Small intestine (tissue), 7 donors: ENCODE measurements at regions not wholly inside any gene's neighbourhood (a gene's known extent, or its start where the extent isn't known, plus 50 kb on each side); places are given as distances from the start of the nearest gene placed in this dataset.

Source experiments
- DNase-seq, 2 donors: peaks; one replicate each; pipeline versions ENCODE4 v3.0.0 to v3.0.0-alpha.2; 2013
- FAIRE-seq: peaks from 2 replicates; lab custom pipeline; 2012; peaks lifted over from hg19 to GRCh38; lab: Jason Lieb, UNC
- H3K27ac ChIP-seq, 3 donors: one replicate each; pipeline ENCODE4 v1.5.1; 2013; ENCODE audit warnings: low read length in 2 of 3, mild to moderate bottlenecking in 2 of 3, control low read depth in 1 of 3, inconsistent platforms in 1 of 3, low read depth in 1 of 3, moderate library complexity in 1 of 3
- H3K27me3 ChIP-seq, 3 donors: one replicate each; pipeline ENCODE4 v1.6.1; 2013; ENCODE audit warnings: low read length in 3 of 3, inconsistent platforms in 1 of 3; ENCODE audit not compliant: control insufficient read depth in 3 of 3, insufficient read depth in 3 of 3
- H3K36me3 ChIP-seq, 3 donors: one replicate each; pipeline ENCODE4 v1.6.1; 2013; ENCODE audit warnings: low read length in 3 of 3, inconsistent platforms in 1 of 3, low read depth in 1 of 3, mild to moderate bottlenecking in 1 of 3, moderate library complexity in 1 of 3; ENCODE audit not compliant: control insufficient read depth in 3 of 3, insufficient read depth in 2 of 3
- H3K4me1 ChIP-seq, 3 donors: one replicate each; pipeline ENCODE4 v1.6.1; 2013; ENCODE audit warnings: low read length in 2 of 3, inconsistent platforms in 1 of 3, low read depth in 1 of 3, mild to moderate bottlenecking in 1 of 3, moderate library complexity in 1 of 3; ENCODE audit not compliant: control insufficient read depth in 3 of 3, insufficient read depth in 2 of 3
- H3K4me3 ChIP-seq, 3 donors: one replicate each; pipeline ENCODE4 v1.5.1; 2013; ENCODE audit warnings: low read length in 3 of 3, control low read depth in 1 of 3, inconsistent platforms in 1 of 3, low read depth in 1 of 3, mild to moderate bottlenecking in 1 of 3, moderate library complexity in 1 of 3
- H3K9me3 ChIP-seq, 2 donors: one replicate each; pipeline ENCODE4 v1.6.1; 2013; ENCODE audit warnings: low read depth in 1 of 2, low read length in 1 of 2; ENCODE audit not compliant: control insufficient read depth in 2 of 2, insufficient read depth in 1 of 2
- WGBS, 3 donors: extraction: QIAGEN DNeasy Blood & Tissue Kit; methylation state at CpG; one replicate each; pipeline ENCODE4 v1.1.7; 2013; 5-methylcytosine and 5-hydroxymethylcytosine counted together
- donor health status: healthy with polysubstance abuse.
- donor health status: control.
- donor health status: control.
- donor health status: Bipolar disorder and iron deficiency.
- donor health status: healthy.

DNA sequence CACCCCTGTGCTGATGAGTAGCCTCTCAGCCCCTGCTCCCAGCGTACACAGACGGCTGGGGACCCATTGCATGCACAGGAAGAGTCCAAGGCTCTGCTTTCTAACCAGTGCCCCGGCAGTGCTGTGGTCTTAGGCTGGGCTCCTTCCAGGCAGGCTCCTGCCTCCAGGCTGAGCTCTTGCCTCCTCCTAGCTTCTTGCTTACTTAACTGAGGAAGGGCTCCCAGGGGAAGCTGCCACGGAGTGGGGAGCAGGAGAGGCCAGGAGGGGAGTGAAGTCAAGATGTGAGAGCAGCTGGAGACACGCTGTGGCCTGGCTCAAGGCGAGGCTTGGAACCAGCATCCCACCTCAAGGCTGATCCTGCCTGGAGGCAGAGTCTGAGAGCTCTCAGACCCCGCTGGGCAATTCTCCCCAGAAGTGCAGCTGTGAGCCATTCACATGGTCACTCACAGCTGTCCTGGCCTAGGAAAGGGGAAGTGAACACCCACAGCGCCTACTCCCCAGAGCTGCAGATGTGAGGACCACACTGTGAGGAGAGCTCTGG lies 141.0 kb downstream of the TBXT start:
- no peaks in the 10 kb centered on the region for H3K27me3 ChIP-seq
- H3K9me3 ChIP-seq: no peaks in the 10 kb centered on the region
- no peak overlapping the region for H3K27ac ChIP-seq
- no peak overlapping the region for H3K4me3 ChIP-seq
- H3K4me1 ChIP-seq: no peaks in the 10 kb centered on the region
- DNase-seq (no peak), FAIRE-seq (no peak)
- 62 to 73% (median 67%) methylated on average over 7 to 8 of the region's 8 CpGs for WGBS, 3 donors
- no peaks in the 10 kb centered on the region for H3K36me3 ChIP-seq

DNA sequence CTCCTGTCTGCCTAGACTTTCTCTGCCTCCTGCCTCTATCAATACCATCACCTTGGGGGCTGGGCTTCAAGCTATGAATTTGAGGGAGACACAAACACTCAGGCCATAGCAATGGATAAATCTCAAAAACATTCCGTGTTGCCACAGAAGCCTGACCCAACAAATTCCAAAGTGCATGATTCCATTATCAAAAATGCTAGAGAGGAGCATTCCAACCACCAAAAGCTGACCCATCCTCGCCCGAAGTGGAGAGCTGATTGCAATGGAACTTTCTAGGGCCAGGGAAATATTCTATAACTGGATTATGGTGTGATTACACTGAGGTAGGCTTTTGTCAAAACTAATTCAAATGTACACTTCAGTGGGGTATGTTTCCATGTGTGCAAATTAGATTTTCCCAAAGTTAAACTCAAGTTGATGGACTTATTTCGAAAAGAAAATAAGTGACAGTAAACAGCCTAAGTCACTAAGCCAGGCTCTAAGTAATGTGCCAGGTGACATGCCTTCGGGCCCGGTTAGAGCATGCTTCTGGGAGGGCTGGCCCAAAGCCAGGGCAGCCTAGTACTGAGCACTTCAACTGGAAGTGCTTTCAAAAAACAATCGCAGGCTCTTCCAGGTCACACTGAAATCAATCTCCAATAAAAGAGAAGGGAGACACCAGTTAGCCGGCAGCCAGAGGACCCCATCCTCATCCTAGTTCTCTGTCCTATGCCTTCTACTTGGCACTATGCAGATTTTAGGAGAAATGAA lies 142.3 kb downstream of the TBXT start:
- no peaks in the 10 kb centered on the region for H3K36me3 ChIP-seq
- FAIRE-seq (no peak), DNase-seq (no peak)
- no peaks in the 10 kb centered on the region for H3K9me3 ChIP-seq
- no peaks in the 10 kb centered on the region for H3K27me3 ChIP-seq
- H3K4me3 ChIP-seq: no peak overlapping the region
- 58 to 65% (median 59%) methylated on average over 8 of the region's 8 CpGs for WGBS, 3 donors
- no peaks in the 10 kb centered on the region for H3K4me1 ChIP-seq
- no peak overlapping the region for H3K27ac ChIP-seq

DNA sequence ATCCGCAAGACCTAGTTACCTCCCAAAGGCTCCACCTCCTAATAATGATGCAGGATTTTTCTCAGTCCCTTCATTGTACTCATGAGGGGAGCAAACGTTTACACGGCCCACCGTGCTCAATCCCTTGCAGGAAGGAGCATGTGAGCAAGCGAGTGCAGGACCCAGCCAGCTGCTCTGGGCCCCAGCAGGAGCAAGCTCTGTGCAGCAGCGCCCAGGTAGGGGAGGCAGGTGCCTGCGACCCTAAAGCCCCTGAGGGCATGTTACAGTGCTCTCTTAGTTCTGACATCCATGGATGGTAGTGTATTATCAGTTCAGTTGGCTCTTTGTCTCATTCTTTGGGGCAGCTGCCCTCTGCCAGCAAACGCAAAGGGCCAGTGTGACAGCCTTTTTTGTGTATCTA lies 143.4 kb downstream of the TBXT start:
- H3K9me3 ChIP-seq: no peaks in the 10 kb centered on the region
- DNase-seq (no peak), FAIRE-seq (no peak)
- no peak overlapping the region for H3K27ac ChIP-seq
- no peaks in the 10 kb centered on the region for H3K36me3 ChIP-seq
- WGBS, 3 donors: 89 to 92% (median 91%) methylated on average over 8 of the region's 8 CpGs
- no peaks in the 10 kb centered on the region for H3K27me3 ChIP-seq
- no peak overlapping the region for H3K4me3 ChIP-seq
- H3K4me1 ChIP-seq: no peaks in the 10 kb centered on the region

DNA sequence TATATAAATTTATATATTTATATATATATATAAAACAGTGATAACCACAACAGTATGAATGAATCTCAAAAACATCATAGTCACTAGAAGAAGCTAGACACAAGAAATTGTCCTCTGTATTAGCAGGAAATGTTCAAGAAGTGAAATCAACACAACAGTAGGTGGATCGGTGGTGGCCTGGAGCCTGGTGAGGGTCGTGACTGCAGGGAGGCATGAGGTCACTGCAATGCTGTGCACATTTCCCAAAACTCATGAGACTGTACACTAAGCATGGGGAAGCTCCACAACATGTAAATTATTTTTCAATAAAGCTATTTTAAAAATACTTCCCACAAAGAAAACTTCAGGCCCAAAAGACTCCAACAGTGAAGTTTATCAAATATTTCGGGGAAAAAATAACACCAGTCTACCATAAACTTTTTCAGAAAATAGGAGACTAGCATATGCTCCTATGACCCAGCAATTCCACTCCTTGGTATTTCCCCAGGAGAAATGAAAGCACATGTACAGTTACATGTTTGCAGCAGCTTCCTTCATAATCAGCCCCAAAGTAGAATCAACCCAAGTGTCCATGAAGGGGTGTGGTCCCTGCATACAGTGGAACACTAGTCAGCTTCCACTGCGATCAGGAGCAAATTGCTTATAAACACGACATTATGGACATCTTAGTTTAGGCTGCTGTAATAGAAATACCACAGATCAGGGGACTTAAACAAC lies 144.2 kb downstream of the TBXT start:
- Histone ChIP-seq H3K4me1 (no peaks in the 10 kb centered on the region), H3K4me3 (no peak overlapping the region), H3K9me3 (no peaks in the 10 kb centered on the region), H3K27ac (no peak overlapping the region), H3K36me3 (no peaks in the 10 kb centered on the region), H3K27me3 (no peaks in the 10 kb centered on the region)
- DNase-seq: no peak
- no peak for FAIRE-seq
- WGBS, 3 donors: 85 to 88% (median 87%) methylated on average over 5 of the region's 5 CpGs

DNA sequence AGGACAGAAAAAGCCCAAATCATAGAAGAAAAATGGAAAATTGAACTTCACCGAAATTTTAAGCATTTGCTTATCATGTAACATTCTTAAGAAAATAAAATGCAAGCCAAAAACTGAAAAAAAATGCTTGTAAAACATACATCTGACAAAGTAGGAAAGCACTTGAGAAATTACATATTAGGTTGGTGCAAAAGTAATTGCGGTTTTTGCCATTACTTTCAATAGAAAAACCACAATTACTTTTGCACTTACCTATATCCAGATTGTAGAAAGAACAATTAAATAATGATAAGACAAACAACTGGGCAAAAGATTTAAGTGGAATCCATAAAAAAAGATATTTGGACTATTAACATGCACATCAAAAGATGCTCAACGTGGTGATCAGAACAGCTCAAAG lies 146.2 kb downstream of the TBXT start:
- no peak overlapping the region for H3K27ac ChIP-seq
- H3K4me3 ChIP-seq: no peak overlapping the region
- 76 to 85% (median 82%) methylated on average over 3 of the region's 3 CpGs for WGBS, 3 donors
- no peaks in the 10 kb centered on the region for H3K36me3 ChIP-seq
- no peaks in the 10 kb centered on the region for H3K9me3 ChIP-seq
- no peaks in the 10 kb centered on the region for H3K27me3 ChIP-seq
- DNase-seq (no peak), FAIRE-seq (no peak)
- H3K4me1 ChIP-seq: no peaks in the 10 kb centered on the region

DNA sequence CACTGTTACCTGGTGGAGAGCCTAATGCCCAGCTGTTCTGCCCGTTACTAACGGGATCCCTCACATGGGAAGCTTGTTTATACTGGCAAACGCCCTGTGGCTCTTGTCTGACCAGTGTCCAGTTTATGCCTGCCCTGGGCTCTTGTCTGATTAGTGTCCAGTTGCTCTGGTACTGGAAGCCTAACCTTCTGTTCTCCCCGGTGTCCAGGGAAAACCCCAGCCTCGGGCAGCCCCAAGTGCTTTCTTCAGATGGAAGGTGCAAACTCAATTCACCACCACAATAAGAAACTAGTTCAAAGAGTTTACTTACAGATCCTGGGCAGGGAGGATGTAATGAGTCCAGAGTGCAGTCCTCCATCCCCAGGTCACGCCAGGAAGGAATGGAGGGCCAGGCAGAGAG lies 148.4 kb downstream of the TBXT start:
- Histone ChIP-seq H3K4me1 (no peaks in the 10 kb centered on the region), H3K27ac (no peak overlapping the region), H3K36me3 (no peaks in the 10 kb centered on the region), H3K9me3 (no peaks in the 10 kb centered on the region), H3K4me3 (no peak overlapping the region), H3K27me3 (no peaks in the 10 kb centered on the region)
- FAIRE-seq (no peak), DNase-seq (no peak)
- WGBS, 3 donors: 9 to 55% (median 33%) methylated on average over 6 of the region's 6 CpGs

DNA sequence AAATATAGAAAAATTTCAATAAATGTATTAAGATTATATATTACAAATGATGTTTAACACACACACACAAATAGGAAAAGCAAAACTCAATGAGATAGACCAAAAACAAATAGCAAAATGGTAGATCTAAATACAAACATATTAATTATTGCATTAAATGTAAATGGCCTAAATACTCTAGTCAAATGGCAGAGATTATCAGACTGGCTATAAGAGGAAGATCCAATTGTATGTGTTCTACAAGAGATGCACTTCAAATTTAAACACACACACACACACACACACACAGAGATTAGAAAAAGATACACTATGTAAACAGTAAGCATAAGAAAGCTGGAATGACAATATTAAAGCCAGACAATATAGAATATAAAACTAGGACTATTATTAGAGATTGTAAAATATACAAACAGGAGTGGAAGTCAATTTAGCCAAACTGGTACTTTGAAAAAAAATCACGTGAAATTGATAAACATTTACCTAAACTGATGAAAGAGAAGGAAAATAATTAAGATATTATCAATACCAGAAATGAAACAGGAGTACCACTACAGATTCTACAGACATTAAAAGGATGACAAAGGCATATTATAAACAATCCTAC lies 150.5 kb downstream of the TBXT start:
- Histone ChIP-seq H3K4me1 (no peaks in the 10 kb centered on the region), H3K27ac (no peak overlapping the region), H3K27me3 (peaks cover 0 to under 1% (median 0%) of the 10 kb centered on the region in 3 donors), H3K36me3 (no peaks in the 10 kb centered on the region), H3K9me3 (no peaks in the 10 kb centered on the region), H3K4me3 (no peak overlapping the region)
- no peak for FAIRE-seq
- 41 to 74% (median 63%) methylated on average over 1 of the region's 1 CpG for WGBS, 3 donors
- DNase-seq: no peak

DNA sequence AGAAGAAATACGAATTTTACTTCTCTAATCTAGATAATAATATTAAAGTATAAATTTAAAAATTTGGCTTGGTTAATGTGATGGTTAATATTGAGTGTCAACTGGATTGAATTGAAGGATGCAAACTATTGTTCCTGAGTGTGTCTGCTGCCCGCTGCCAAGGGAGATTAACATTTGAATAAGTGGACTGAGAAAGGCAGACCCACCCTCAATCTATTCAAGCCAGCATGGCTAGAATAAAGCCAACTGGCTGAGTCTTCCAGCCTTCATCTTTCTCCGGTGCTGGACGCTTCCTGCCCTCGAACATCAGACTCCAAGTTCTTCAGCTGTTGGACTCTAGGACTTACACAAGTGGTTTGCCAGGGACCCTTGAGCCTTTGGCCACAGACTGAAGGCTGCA lies 152.7 kb downstream of the TBXT start:
- WGBS, 3 donors: 46 to 60% (median 52%) methylated on average over 5 of the region's 5 CpGs
- FAIRE-seq (no peak), DNase-seq (no peak)
- Histone ChIP-seq H3K36me3 (no peaks in the 10 kb centered on the region), H3K27ac (no peak overlapping the region), H3K4me3 (no peak overlapping the region), H3K27me3 (peaks cover 0 to 16% (median 4%) of the 10 kb centered on the region in 3 donors), H3K9me3 (no peaks in the 10 kb centered on the region), H3K4me1 (no peaks in the 10 kb centered on the region)
